CD4-positive, alpha-beta T cell treated with Interferon alpha-2 for 1 hour (primary cell): ENCODE measurements at regions not wholly inside any gene's neighbourhood (a gene's known extent, or its start where the extent isn't known, plus 50 kb on each side); places are given as distances from the start of the nearest gene placed in this dataset.
"Not testable (repeated sequence)": the region's sequence is repeated elsewhere in the genome, so short reads cannot be mapped to it uniquely, and the experiment has no call there.

Experiments used
- DNase-seq, 2 donors: peaks; one replicate each; pipeline ENCODE4 v3.0.0-alpha.2; 2020 to 2022

- DNase-seq = no peak
Observed at GRCh38 chr3:104070906-104071305, 1295.8 kb upstream of the ALCAM start.

- no peak for DNase-seq
Observed at GRCh38 chr3:104080088-104080626, 1286.6 kb upstream of the ALCAM start.

GRCh38 chr3:104088738-104089137, 1278.0 kb upstream of the ALCAM start:
- DNase-seq = no peak

- DNase-seq = not testable (repeated sequence)
Observed at GRCh38 chr3:104089987-104090386, 1276.7 kb upstream of the ALCAM start.

- no peak for DNase-seq
Observed at GRCh38 chr3:104101736-104102135, 1265.0 kb upstream of the ALCAM start.

GRCh38 chr3:104102386-104102785, 1264.3 kb upstream of the ALCAM start:
- DNase-seq = no peak

GRCh38 chr3:104106276-104106675, 1260.4 kb upstream of the ALCAM start:
- no peak for DNase-seq

GRCh38 chr3:104108522-104108921, 1258.2 kb upstream of the ALCAM start:
- no peak for DNase-seq

- DNase-seq = no peak
Observed at GRCh38 chr3:104126463-104126862, 1240.2 kb upstream of the ALCAM start.

- no peak for DNase-seq
Observed at GRCh38 chr3:104126864-104127553, 1239.7 kb upstream of the ALCAM start.

GRCh38 chr3:104127830-104128229, 1238.9 kb upstream of the ALCAM start:
- DNase-seq = no peak

GRCh38 chr3:104132566-104133403, 1233.9 kb upstream of the ALCAM start:
- DNase-seq = no peak

GRCh38 chr3:104133630-104134029, 1233.1 kb upstream of the ALCAM start:
- no peak for DNase-seq

- no peak for DNase-seq
Observed at GRCh38 chr3:104137116-104137515, 1229.6 kb upstream of the ALCAM start.

- no peak for DNase-seq
Observed at GRCh38 chr3:104145164-104145563, 1221.5 kb upstream of the ALCAM start.

GRCh38 chr3:104149154-104149553, 1217.6 kb upstream of the ALCAM start:
- no peak for DNase-seq

GRCh38 chr3:104150724-104151123, 1216.0 kb upstream of the ALCAM start:
- DNase-seq = no peak

GRCh38 chr3:104154896-104155295, 1211.8 kb upstream of the ALCAM start:
- DNase-seq = no peak

GRCh38 chr3:104165866-104166265, 1200.8 kb upstream of the ALCAM start:
- no peak for DNase-seq

- DNase-seq = no peak
Observed at GRCh38 chr3:104168386-104168785, 1198.3 kb upstream of the ALCAM start.

GRCh38 chr3:104175696-104176095, 1191.0 kb upstream of the ALCAM start:
- no peak for DNase-seq

- DNase-seq = no peak
Observed at GRCh38 chr3:104176706-104177105, 1190.0 kb upstream of the ALCAM start.

GRCh38 chr3:104178680-104179079, 1188.0 kb upstream of the ALCAM start:
- no peak for DNase-seq

- DNase-seq = no peak
Observed at GRCh38 chr3:104180906-104181305, 1185.8 kb upstream of the ALCAM start.
